ENCODE measurements at regions not wholly inside any gene's neighbourhood (a gene's known extent, or its start where the extent isn't known, plus 50 kb on each side); places are given as distances from the start of the nearest gene placed in this dataset.

GRCh38 chr2:103660947-103661346, 899.1 kb downstream of the TMEM182 start:
- no peak for TF ChIP-seq CTCF (IDR thresholded peaks at IDR 0.05; ENCODE audit: borderline replicate concordance, extremely low read depth, low read length, poor library complexity, severe bottlenecking)
- no peak for TF ChIP-seq EZH2 (IDR thresholded peaks at IDR 0.05; ENCODE audit: borderline replicate concordance, low read depth, low read length, severe bottlenecking)

Measured in DND-41 (cell line).